ENCODE measurements at regions not wholly inside any gene's neighbourhood (a gene's known extent, or its start where the extent isn't known, plus 50 kb on each side); places are given as distances from the start of the nearest gene placed in this dataset.

GRCh38 chr12:32043928-32044549, 62.6 kb upstream of the BICD1 start:
- no peak for DNase-seq (ENCODE audit: low read depth in 4 of 4, low spot score in 3 of 4)

DNA sequence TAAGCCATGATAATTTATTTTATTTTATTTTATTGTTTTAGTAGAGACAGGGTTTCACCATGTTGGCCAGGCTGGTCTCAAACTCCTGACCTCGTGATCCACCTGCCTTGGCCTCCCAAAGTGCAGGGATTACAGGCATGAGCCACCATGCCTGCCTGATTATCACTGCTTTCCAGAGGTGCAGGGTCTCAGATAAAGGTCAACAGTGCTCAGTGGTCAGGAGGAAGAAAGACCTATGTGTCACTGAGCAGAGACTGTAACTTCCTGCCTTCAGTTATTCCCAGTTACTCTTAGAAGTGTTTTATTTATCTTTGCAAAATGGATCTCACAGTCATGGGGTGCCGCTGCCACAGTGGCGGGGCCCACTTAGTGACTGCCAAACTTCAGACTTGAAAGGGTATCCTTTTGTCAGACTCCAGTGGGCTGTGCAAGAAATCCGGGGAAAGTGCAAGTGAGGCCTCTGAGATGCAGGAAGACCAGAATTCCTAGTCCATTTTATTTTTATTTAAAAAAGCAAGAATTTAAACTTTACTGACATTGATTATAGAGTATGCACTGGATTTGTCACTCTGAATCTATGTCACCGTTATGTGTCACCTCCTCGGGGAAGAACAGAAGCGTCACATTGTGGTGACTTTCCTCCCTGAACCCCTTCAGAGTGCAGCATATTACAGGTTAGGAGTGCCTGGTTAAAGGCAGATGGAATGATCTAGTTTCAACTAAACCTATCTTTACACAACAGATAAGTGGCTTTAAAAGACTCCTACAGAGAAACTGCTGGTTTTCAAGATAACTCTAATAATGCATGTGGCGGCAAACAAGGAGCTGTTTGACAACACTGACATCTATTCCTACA, 59.1 kb upstream of the BICD1 start:
- no peak for DNase-seq (ENCODE audit: low read depth in 4 of 4, low spot score in 3 of 4)

- no peak for DNase-seq (ENCODE audit: low read depth in 4 of 4, low spot score in 3 of 4)
Observed at GRCh38 chr12:32048791-32049190, 57.9 kb upstream of the BICD1 start.

DNA sequence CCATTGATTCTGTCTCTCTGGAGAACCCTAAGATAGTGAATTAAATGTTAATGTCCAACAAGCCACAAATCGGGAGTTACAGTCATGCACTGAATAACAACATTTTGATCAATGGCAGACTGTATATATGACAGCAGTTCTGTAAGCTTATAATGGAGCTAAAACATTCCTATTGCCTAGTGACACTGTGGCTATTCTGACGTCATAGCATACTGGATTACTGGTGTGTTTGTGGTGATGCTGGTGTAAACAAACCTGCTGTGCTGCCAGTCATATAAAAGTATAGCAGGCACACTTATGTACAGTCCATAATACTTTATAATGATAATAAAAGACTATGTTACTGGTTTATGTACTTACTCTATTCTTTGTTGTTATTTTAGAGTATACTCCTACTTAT, 56.7 kb upstream of the BICD1 start:
- no peak for DNase-seq (ENCODE audit: low read depth in 4 of 4, low spot score in 3 of 4)

- DNase-seq (ENCODE audit: low read depth in 4 of 4, low spot score in 3 of 4): no peak
Observed at GRCh38 chr12:32051511-32052211, 55.0 kb upstream of the BICD1 start.

- no peak for DNase-seq (ENCODE audit: low read depth in 4 of 4, low spot score in 3 of 4)
Observed at GRCh38 chr12:32052212-32052713, 54.4 kb upstream of the BICD1 start.

DNA sequence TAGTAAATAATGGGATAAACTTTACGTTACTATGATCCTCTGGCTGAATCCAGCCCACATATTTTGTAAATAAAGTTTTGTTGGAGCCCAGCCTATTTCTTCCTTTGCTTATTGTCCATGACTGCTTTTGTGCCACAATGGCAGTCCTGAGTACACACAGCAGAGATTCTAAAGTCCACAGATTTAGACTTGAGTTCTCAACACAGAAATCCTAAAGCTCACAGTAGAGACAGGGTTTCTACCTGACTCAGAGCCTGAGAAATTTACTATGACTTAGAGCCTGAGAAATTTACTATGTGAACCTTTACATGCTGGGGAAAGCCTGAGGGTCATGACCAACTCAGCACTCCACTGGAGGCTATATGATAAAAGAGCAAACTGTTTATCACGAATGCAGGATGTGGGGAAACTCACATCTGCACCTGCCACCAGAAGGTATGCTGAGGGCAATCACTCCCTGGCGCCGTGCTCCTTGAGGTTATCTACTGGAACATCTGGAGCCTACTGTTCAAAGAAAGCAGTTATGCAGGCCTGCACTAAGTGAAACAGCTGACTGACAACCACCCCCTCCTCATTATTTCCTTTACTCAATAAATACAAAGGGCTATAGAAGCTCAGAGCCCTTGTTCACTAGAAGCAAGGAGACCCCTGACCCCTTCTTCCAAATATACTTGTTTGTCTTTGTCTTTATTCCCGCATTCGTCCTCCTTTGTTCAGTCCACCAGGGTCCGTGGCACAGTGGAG, 52.6 kb upstream of the BICD1 start:
- no peak for DNase-seq (ENCODE audit: low read depth in 4 of 4, low spot score in 3 of 4)

Data from right renal pelvis (tissue), 4 donors.